B cell (primary cell): ENCODE measurements at regions not wholly inside any gene's neighbourhood (a gene's known extent, or its start where the extent isn't known, plus 50 kb on each side); places are given as distances from the start of the nearest gene placed in this dataset.

Experiments
- CTCF ChIP-seq: fragments of 200-600 bp; IDR thresholded peaks from one replicate; pipeline ENCODE4 v1.8.0; 2022; ENCODE audit warnings: antibody characterized with exemption, mild to moderate bottlenecking
- EZH2 ChIP-seq: IDR thresholded peaks from 2 replicates; pipeline ENCODE4 v1.6.1; 2012; ENCODE audit warnings: borderline replicate concordance, low read depth, mild to moderate bottlenecking, moderate library complexity, low read length; ENCODE audit not compliant: insufficient read depth, poor library complexity, severe bottlenecking

GRCh38 chr3:5951026-5951425, 763.5 kb downstream of the EDEM1 start:
- TF ChIP-seq CTCF (no peak), EZH2 (no peak)
